ENCODE measurements at regions not wholly inside any gene's neighbourhood (a gene's known extent, or its start where the extent isn't known, plus 50 kb on each side); places are given as distances from the start of the nearest gene placed in this dataset.

- no peak for DNase-seq
Measured at GRCh38 chr22:48806227-48806781, 1021.4 kb downstream of the BRD1 start.

- DNase-seq: no peak
Measured at GRCh38 chr22:48805516-48805915, 1022.2 kb downstream of the BRD1 start.

- DNase-seq: no peak
Measured at GRCh38 chr22:48804811-48805301, 1022.8 kb downstream of the BRD1 start.

- no peak for DNase-seq
Measured at GRCh38 chr22:48803948-48804810, 1023.5 kb downstream of the BRD1 start.

DNA sequence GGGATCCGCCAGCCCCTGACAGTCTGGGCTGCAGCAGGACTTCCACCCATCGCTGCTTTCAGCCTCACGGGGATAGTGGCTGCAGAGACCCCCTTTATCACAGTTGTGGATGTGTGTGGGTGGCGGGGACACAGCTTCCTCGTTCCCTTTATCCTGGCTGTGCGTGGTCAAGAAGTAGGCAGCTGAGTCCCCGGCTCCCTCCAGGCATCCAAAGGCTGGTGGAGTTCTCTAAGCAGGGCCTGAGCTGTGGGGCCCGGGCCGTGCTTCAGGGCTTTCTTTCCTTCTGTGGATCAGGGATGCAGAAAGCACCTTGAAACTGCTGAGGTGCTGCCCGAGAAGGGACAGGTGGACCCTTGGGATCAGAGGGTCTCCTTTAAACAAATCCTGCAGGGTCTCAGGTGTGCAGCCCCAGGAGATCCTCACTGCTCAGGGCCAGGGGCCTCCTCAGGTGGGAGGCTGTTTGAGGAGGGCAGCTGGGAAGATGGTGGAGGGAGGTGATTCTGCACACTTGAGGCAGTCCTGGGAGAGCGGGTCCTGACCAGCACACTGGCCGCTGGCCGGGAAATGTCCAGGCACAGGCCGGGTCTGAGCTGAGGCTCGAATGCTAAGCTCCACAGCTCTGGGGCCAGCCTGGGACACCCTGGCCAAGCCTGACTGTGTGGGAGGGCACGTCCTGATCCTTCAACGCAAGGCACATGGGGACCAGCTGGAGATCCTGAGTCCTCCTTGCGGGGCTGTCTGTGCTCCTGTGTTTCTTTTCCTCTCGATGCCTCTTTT, 1024.3 kb downstream of the BRD1 start:
- no peak for DNase-seq

GRCh38 chr22:48802576-48802975, 1025.1 kb downstream of the BRD1 start:
- DNase-seq: no peak

DNA sequence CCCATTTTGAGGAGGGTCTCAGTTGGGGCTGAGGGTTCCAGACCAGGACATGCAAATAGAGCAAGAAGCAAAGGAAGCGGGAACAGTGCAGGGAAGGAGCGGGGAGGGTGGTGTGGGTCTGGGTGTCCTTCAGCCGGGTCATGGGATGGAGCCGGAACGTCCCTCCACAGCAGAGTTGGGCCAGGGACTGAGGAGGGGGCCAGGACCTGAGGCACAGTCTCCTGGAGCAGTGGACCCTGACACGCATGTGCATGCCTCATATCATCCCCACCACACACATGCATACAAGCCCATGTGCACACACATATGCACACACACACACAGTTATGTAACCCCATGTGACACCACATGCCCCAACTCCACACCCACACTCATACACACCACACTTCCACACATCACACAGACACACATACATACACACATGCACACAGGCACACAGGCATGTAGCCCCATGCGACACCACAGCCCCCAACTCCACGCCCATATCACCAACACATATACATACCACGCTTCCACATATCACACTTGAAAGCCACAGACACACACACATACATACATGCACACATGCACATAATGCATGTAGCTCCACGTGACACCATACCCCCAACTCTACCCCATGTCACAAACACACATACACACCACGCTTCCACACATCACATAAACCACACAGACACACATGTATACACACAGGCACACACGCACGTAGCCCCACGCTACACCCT, 1026.6 kb downstream of the BRD1 start:
- no peak for DNase-seq

DNA sequence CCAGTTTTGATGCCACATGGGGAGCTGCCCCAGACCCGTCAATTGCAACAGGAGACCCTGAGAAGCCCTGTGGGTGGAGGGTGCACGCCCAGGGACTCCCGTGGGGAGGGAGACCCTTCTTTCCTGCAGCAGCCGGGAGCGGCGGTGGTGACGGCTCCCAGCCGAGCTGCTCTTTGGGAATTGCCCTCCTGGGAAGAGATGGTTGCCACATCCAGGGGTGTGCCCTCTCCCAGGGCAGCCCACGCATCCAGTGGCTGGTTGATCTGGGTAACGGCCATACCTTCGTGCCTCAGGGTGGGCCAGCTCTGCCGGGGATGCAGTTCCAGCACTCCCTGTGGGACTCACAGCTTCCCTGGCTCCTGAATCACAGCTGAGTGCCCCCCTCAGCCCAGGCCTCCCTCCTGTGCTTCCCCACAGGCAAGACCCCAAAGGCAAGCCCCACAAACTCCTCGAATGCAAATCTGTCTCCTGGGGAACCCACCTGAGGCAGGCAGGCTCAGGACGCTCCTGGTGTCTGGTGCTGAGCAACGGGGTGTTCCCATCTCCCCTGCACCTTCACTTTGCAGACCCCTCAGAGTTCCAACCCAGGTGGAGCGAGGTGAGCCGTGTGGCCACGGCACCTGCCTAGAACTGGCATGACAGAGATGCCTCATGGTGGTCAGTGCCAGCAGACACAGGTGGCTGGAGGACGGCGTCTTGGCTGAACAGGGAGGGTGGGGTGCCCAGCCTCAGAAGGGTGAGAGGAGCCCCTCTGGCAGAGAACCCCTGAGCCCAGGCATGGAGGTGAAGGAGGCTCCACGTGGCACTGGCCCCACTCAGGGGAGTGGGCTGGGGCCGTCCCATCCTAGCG, 1027.4 kb downstream of the BRD1 start:
- no peak for DNase-seq

GRCh38 chr22:48799227-48799970, 1028.3 kb downstream of the BRD1 start:
- DNase-seq: no peak

DNA sequence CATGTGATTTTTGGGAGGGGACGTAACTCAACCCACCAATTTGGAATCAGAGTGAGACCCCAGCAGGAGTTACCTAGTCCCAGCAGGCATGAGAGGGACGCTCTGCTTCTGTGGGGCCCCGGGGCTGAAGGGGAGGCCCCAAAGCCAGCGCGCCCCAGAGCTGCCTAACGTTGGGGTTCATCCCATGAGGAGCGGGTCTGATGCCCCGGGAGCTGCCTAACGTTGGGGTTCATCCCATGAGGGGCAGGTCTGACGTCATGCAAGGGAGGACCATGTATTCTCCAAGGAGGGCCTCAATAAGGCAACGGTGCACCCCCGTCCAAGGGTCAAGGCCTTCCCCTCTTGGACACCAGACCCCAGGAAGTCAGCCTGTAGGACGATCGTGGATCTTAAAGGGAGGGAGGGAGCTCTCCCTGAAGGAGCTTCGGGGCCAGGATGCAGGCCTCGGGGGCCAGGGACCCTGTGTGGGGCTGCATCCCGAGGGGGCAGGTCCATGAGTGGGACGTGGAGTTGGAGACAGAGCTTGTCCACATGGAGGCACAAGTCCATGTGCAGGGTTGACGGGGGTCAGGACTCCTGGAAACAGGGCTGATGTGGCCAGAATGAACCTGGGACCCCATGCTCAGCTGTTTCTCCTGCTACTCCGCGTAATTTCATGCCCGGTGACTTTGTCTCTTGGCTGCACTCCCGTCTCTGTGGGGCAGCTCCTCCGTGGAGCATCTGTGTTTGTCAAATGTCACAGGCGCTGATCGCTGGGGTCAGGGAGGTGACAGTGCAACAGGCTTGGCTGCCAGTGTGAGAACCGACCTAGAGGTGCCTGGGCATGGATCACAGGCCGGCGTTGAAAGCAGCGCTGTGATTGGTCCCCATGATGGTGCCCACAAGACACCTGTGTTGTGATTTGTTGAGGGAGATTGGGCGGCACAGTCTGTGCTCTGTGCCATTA, 1029.1 kb downstream of the BRD1 start:
- DNase-seq: no peak

GRCh38 chr22:48797731-48798130, 1029.9 kb downstream of the BRD1 start:
- no peak for DNase-seq

DNA sequence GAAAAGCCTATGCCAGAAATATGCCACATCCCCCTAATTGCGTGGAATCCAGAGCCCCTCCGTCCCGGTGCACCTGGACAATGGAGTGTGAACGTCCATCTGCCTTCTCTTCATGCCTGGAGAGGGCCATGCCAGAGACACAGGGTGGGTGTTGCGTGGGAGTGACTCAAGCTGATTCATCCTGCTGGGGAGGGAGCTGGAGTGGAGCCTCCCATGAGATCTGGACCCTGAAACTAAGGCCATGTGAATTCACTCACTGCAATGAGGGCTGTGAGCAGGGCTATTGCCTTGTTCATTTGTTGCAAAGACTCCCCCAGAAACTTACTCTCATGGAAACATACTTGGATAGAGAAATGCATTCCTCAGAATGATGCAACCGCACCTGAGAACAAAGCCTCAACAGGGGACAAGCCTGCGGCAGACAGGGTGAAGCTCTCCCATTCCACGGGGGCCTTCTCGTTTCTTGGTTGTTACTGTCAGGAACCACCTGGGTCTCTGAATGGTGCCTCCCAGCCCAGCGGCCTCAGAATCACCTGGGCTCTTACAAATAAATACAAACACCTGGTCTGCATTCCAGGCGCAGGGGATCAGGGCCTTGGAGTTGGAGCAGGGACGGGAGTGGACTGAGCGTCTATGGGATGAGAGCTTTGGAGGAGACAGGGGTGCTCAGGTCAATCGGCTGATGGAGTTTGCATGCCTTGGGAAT, 1031.2 kb downstream of the BRD1 start:
- DNase-seq: no peak

DNA sequence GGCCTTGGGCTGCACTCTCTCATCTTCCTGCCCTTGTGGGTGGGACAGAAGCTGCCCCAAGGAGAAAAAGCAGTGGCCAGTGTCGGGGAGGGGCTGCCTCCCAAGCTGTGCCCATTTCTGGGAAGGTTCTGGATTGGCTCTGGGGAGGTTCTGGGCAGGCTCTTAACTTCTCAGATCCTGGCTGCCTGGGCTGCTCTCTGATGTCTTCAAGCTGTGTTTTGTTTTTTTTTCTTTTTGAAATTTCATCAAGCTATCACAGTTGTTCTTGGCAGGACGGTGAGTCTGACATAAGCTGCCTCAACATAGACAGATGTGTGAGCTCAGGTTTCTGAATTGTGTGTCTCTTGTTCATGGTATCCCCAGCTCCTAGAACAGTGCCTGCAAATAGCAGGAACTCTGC, 1032.0 kb downstream of the BRD1 start:
- DNase-seq: no peak

DNA sequence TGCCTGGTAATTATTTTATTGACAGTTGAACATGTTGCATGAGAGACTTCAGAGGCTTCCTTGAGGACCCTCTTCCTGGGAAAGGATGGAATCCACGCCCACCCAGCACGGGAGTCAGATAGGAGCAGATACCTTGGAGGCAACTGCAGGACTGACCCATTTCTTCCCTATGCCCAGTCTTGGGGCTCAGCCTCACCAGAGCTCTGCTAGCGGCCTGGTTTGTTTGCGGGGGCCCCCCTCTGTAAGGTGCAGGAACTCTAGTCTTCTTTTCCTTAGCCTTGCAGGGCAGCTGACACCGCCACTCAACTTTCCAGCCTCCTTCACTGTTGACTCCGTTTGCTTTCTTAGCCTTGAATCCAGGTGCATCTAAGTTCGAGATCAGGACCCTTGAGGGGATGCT, 1032.8 kb downstream of the BRD1 start:
- no peak for DNase-seq

DNA sequence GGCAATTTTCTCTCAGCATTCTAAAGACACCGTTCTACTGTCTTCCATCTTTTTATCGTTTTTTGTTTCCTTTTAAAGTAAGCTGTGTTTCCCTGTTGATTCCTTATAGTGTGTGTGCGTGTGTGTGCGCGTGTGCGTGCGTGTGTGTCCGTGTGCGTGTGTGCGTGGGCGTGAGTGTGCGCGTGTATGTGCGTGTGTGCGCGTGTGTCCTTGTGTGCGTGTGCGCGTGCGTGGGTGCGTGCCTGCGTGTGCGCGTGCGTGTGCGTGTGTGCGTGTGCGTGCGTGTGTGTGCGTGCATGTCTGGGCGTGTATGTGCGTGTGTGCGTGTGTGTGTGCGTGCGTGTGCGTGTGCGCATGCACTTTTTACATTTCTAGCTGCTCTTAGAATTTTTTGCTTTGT, 1033.7 kb downstream of the BRD1 start:
- DNase-seq: no peak

DNA sequence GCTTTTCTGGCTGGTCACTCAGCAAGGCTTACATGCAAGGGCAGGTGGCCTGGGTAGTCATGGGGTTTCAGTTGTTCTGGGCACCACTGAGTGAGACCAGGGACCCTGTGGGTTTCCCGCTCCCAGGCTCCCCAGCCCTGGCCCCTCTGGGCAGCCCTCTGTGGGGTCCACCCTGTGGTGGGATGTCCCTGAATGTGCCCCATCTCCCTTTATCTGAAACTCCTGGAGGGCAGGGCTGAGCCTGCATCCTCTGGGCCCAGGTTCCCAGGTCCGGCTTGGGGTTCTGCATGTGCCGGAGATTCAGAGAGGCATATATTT, 1041.0 kb downstream of the BRD1 start:
- no peak for DNase-seq

DNA sequence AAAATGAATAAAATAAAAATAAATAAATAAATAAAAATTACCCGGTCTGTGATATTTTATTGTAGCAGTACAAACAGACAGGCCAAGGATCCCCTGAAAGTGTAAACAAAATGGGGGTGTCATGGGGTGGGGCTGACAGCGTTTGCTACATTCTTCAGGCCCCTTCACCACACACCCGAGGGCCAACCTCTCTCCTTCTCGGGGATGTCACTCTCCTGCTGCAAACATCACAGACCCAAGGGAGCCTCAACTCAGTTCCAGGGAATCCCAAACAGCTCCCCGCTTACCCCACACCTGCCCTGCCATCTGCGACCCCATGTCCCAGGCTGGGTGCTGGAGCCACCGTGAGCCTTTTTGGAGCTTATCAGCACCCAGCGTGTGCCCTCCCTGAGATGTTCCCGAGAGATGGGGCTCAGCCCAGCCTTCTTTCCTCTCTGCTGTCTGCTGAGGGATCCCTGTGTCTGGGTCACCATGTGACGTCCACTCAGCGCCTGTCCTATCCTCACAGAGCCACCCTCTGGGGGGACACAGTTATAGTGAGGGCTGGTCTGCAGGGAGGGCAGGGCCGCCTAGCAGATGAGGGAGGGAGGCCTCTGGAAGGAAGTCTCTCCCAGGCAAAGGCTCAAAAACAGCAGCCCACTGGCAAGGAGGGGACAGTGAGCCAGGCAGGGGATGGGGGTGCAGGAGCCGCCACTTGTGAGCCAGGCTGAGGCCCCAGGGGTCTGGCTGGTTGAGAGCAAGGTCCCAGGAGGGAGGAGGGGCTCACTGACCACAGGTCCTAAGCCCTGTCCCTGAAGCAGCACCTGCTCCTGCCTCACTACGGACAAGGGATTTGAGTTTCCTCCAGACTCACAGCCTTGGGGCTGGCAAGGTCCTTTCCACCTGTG, 1041.6 kb downstream of the BRD1 start:
- no peak for DNase-seq

- no peak for DNase-seq
Measured at GRCh38 chr22:48784701-48785503, 1042.8 kb downstream of the BRD1 start.
